ENCODE measurements at regions not wholly inside any gene's neighbourhood (a gene's known extent, or its start where the extent isn't known, plus 50 kb on each side); places are given as distances from the start of the nearest gene placed in this dataset.

DNA sequence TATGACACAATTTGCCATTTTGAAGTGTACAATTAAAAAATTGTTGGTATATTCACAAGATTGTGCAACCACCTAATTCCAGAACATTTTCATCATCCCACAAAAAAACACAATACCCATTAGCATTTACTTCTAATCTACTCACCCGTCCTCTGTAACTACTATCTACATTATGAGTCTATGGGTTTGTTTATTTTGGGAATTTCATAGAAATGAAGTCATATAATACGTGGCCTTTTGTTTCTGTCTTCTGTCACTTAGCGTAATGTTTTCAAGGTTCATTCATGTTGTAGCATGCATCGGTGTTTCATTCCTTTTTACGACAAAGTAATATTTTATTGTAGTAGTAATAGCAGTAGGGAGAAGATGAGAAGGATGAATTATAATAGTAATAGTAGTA lies 55.2 kb upstream of the CNTN6 start:
- no peaks in the 10 kb centered on the region for H4K20me1 ChIP-seq (ENCODE audit: insufficient read depth)
- H3K9me2 ChIP-seq: no peaks in the 10 kb centered on the region
- no peaks in the 10 kb centered on the region for H3K4me1 ChIP-seq (ENCODE audit: control insufficient read depth in 1 of 2, insufficient read depth in 2 of 2, low read depth in 1 of 2, low read length in 1 of 2)
- no peaks in the 10 kb centered on the region for H3K9me3 ChIP-seq
- H3K4me3 ChIP-seq (ENCODE audit: low read depth in 2 of 2, low read length in 1 of 2): no peak overlapping the region
- no peaks in the 10 kb centered on the region for H3K79me2 ChIP-seq (ENCODE audit: insufficient read depth)
- no peak overlapping the region for H3K9ac ChIP-seq
- H2AFZ ChIP-seq (ENCODE audit: low read depth): no peak overlapping the region
- no peaks in the 10 kb centered on the region for H3K36me3 ChIP-seq (replicated peaks in 1 of 2; ENCODE audit: control insufficient read depth in 1 of 2, insufficient read depth in 2 of 2, low read length in 1 of 2)
- ChIA-PET CTCF (no interaction called here), POLR2A (no interaction called here)
- H3K27ac ChIP-seq (ENCODE audit: low read depth in 2 of 2, low read length in 1 of 2): no peak overlapping the region
- no peaks in the 10 kb centered on the region for H3K27me3 ChIP-seq (ENCODE audit: insufficient read depth)
- no peak overlapping the region for H3K4me2 ChIP-seq
- no peak for DNase-seq
- 31% methylated on average over 5 of the region's 5 CpGs for WGBS (ENCODE audit: low lambda C conversion rate)
- no peaks in the 10 kb centered on the region for H3F3A ChIP-seq (replicated peaks; ENCODE audit: insufficient read depth)
- TF ChIP-seq SIN3A (IDR thresholded peaks at IDR 0.05; ENCODE audit: borderline replicate concordance, low read depth, low read length) (no peak), RXRA (IDR thresholded peaks at IDR 0.05; ENCODE audit: borderline replicate concordance, low read depth) (no peak)
